Calu3 (cell line): ENCODE measurements at regions not wholly inside any gene's neighbourhood (a gene's known extent, or its start where the extent isn't known, plus 50 kb on each side); places are given as distances from the start of the nearest gene placed in this dataset.

Experiments
- BruUV-seq: library from RNA; stranded (reverse); fragments of 400-500 nt; replicated peaks from 2 replicates; lab custom pipeline; 2021; lab: Mats Ljungman, UMichigan
- CTCF ChIA-PET: fragments of 300-600 bp; sonication (Branson Sonifier 250); formaldehyde crosslinking; loops from one replicate; lab custom pipeline; 2022; ENCODE audit warnings: antibody characterized with exemption; lab: Charles Lee
- DNase-seq: peaks from one replicate; pipeline ENCODE4 v3.0.0; 2022
- H3K27ac Mint-ChIP-seq: one replicate; pipeline ENCODE4 v1.8.0; 2022; ENCODE audit warnings: mixed read lengths; ENCODE audit not compliant: unreplicated experiment
- H3K27me3 Mint-ChIP-seq: one replicate; pipeline ENCODE4 v1.8.0; 2022; ENCODE audit warnings: mixed read lengths; ENCODE audit not compliant: unreplicated experiment
- H3K36me3 Mint-ChIP-seq: one replicate; pipeline ENCODE4 v1.8.0; 2022; ENCODE audit warnings: mild to moderate bottlenecking, moderate library complexity, mixed read lengths; ENCODE audit not compliant: insufficient read depth, unreplicated experiment
- H3K4me1 Mint-ChIP-seq: one replicate; pipeline ENCODE4 v1.8.0; 2022; ENCODE audit warnings: mild to moderate bottlenecking, low read depth, mixed read lengths; ENCODE audit not compliant: unreplicated experiment
- H3K4me3 Mint-ChIP-seq: one replicate; pipeline ENCODE4 v1.8.0; 2022; ENCODE audit warnings: mild to moderate bottlenecking, low read depth, moderate library complexity, mixed read lengths; ENCODE audit not compliant: unreplicated experiment
- H3K9me3 Mint-ChIP-seq: one replicate; pipeline ENCODE4 v1.8.0; 2022; ENCODE audit warnings: low read depth, mixed read lengths; ENCODE audit not compliant: unreplicated experiment
- intact Hi-C: fragments of 100-400 bp; cut with micrococcal nuclease; formaldehyde crosslinking; loops from one replicate; pipeline ENCODE4 v1.10.0; 2022; ENCODE audit not compliant: unreplicated experiment
- TF ChIP-seq, protein P1 (sequence below): fragments of 200-600 bp; IDR thresholded peaks from one replicate; pipeline ENCODE4 v1.8.0; 2022; ENCODE audit warnings: antibody characterized with exemption; ENCODE audit not compliant: unreplicated experiment

DNA sequence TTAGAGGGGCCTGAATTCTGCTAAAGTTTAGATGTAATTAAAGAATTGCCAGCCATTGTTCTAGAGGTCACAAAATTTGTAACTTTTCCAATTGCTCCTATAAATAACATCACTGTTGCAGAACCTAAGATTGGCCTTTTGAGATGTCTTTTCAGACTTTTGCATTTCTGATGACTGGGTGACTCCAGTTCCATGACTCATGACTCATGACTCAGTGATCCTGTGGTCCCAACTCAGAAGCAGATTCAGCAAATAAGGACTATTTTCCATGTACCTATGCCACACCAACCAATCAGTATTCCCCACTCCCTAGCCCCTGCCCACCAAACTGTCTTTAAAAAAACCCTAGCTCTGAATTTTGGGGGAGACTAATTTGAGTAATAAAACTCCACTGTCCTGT, 740.9 kb downstream of the CDH8 start:
- DNase-seq, result no peak
- Mint-ChIP-seq H3K4me3 (no peak overlapping the region), H3K36me3 (no peaks in the 10 kb centered on the region), H3K4me1 (no peaks in the 10 kb centered on the region), H3K27ac (no peak overlapping the region), H3K9me3 (peaks cover 13% of the 10 kb centered on the region), H3K27me3 (no peaks in the 10 kb centered on the region)
- TF ChIP-seq, protein P1, sequence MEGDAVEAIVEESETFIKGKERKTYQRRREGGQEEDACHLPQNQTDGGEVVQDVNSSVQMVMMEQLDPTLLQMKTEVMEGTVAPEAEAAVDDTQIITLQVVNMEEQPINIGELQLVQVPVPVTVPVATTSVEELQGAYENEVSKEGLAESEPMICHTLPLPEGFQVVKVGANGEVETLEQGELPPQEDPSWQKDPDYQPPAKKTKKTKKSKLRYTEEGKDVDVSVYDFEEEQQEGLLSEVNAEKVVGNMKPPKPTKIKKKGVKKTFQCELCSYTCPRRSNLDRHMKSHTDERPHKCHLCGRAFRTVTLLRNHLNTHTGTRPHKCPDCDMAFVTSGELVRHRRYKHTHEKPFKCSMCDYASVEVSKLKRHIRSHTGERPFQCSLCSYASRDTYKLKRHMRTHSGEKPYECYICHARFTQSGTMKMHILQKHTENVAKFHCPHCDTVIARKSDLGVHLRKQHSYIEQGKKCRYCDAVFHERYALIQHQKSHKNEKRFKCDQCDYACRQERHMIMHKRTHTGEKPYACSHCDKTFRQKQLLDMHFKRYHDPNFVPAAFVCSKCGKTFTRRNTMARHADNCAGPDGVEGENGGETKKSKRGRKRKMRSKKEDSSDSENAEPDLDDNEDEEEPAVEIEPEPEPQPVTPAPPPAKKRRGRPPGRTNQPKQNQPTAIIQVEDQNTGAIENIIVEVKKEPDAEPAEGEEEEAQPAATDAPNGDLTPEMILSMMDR, result no peak
- intact Hi-C loops, result no loop called here
- BruUV-seq, result no TSS peak
- CTCF ChIA-PET, result no interaction called here

DNA sequence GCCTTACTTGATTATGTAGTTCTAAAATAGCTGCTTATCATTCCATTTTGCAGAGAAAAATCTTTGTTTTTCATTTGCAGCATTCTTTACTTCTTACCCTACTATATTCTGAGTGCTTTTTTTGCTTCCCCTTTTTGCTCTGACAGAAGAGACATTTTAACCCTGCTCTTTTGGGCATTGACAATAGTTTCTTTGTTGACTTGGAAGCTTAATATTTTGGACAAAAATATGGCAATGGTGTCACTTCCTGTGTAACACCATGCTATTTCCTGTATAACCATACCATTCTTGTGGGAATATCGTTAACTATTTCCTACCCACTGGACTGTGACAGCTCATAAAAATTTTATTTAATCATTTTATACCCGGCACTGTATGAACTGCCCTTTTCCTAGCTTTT, 747.1 kb downstream of the CDH8 start:
- Mint-ChIP-seq H3K4me3 (no peak overlapping the region), H3K27me3 (no peaks in the 10 kb centered on the region), H3K4me1 (no peaks in the 10 kb centered on the region), H3K27ac (no peak overlapping the region), H3K9me3 (peaks cover 17% of the 10 kb centered on the region), H3K36me3 (no peaks in the 10 kb centered on the region)
- CTCF ChIA-PET, result no interaction called here
- TF ChIP-seq, protein P1, result no peak
- BruUV-seq, result no TSS peak
- intact Hi-C loops, result no loop called here
- no peak for DNase-seq

DNA sequence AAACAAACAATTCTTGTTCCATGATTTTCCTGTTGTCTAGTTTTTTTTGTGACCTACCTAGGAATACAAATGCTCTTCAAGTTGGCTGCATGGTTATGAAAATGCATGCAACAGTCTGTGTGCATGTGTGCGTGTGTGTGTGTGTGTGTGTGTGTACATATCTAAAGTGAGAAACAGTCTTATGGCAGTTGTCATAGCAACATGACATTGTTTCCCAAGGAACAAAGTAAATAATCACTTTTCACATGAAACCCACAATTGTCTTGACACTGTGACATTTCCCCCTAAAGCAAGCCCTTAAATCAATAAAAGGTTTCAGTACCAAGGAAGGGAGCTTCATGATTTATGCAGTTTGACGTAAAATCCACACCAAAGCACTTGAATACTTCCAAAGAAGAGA, 758.4 kb downstream of the CDH8 start:
- no peaks in the 10 kb centered on the region for H3K36me3 Mint-ChIP-seq
- H3K4me1 Mint-ChIP-seq, result no peaks in the 10 kb centered on the region
- TF ChIP-seq, protein P1, result no peak
- no peak for DNase-seq
- intact Hi-C loops, result no loop called here
- no peak overlapping the region for H3K27ac Mint-ChIP-seq
- CTCF ChIA-PET, result no interaction called here
- BruUV-seq, result no TSS peak
- H3K27me3 Mint-ChIP-seq, result no peaks in the 10 kb centered on the region
- H3K9me3 Mint-ChIP-seq, result peaks cover 9% of the 10 kb centered on the region
- H3K4me3 Mint-ChIP-seq, result no peak overlapping the region

DNA sequence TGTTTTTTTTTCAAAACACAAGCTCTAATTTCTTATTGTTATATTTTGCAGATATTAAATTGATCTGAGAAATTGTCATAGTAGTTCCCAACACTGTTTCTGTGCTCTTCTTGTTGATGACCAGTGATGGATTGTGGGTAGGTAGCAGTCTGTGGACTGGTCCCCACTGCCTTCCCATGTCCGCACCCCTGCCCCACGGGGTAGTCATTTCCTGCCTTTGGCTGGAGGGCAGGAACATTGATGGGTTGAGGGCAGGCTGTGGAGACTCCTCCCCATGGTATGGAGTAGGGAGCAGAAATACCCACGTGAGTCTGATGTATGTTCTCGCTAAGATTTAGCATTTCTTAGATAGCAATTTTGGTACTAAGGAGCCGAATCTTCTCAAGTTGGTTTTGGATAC, 762.0 kb downstream of the CDH8 start:
- H3K27ac Mint-ChIP-seq, result no peak overlapping the region
- no peaks in the 10 kb centered on the region for H3K4me1 Mint-ChIP-seq
- no TSS peak for BruUV-seq
- no peaks in the 10 kb centered on the region for H3K27me3 Mint-ChIP-seq
- H3K9me3 Mint-ChIP-seq, result peaks cover 6% of the 10 kb centered on the region
- CTCF ChIA-PET, result no interaction called here
- DNase-seq, result no peak
- no peak overlapping the region for H3K4me3 Mint-ChIP-seq
- TF ChIP-seq, protein P1, result no peak
- no peaks in the 10 kb centered on the region for H3K36me3 Mint-ChIP-seq
- intact Hi-C loops, result no loop called here
